ENCODE measurements at regions not wholly inside any gene's neighbourhood (a gene's known extent, or its start where the extent isn't known, plus 50 kb on each side); places are given as distances from the start of the nearest gene placed in this dataset.

GRCh38 chr14:53692451-53692850 lies 264.2 kb downstream of the BMP4 start:
- 85% methylated on average over 5 of the region's 5 CpGs for WGBS (ENCODE audit: missing lambda C conversion rate)
- ChIA-PET POLR2A (no interaction called here), CTCF (no interaction called here)
- FAIRE-seq = no peak
- TF ChIP-seq CBX2 (IDR thresholded peaks at IDR 0.05; ENCODE audit: borderline replicate concordance, low read depth) (no peak), CBX8 (IDR thresholded peaks at IDR 0.05) (no peak), POLR2AphosphoS2 (conservative IDR thresholded peaks at IDR 0.05; ENCODE audit: low read length) (no peak), JUNB (IDR thresholded peaks at IDR 0.05) (no peak), NR3C1 (IDR thresholded peaks at IDR 0.05) (no peak), ESRRA (IDR thresholded peaks at IDR 0.05; ENCODE audit: borderline replicate concordance, low read length) (no peak), HMGXB4 (CRISPR knock-in tag; IDR thresholded peaks at IDR 0.05; ENCODE audit: borderline replicate concordance) (no peak), GATA3 (IDR thresholded peaks at IDR 0.05; ENCODE audit: borderline replicate concordance) (no peak), TP53 (CRISPR knock-in tag; IDR thresholded peaks at IDR 0.05) (no peak), ZFP36 (IDR thresholded peaks at IDR 0.05; ENCODE audit: borderline replicate concordance, partially characterized antibody) (no peak)
- ATAC-seq = no peak
- H3K4me2 ChIP-seq = no peak overlapping the region
- no peaks in the 10 kb centered on the region for H3K9me3 ChIP-seq
- no peak for DNase-seq (ENCODE audit: low read depth in 1 of 2, low spot score in 1 of 2)
- no peak overlapping the region for H3K27ac ChIP-seq
- peaks cover 9% of the 10 kb centered on the region; the same call in 2 of the 3 replicates for H3K4me1 ChIP-seq
- H3K4me3 ChIP-seq = no peak overlapping the region

- Histone ChIP-seq H3K9me3 (no peaks in the 10 kb centered on the region), H3K4me1 (no peaks in the 10 kb centered on the region), H3K4me3 (no peak overlapping the region), H3K27ac (no peak overlapping the region), H3K4me2 (no peak overlapping the region)
- DNase-seq (ENCODE audit: low read depth in 1 of 2, low spot score in 1 of 2) = no peak
- ChIA-PET CTCF (no interaction called here), POLR2A (no interaction called here)
- WGBS (ENCODE audit: missing lambda C conversion rate) = 60% methylated on average over 5 of the region's 5 CpGs
- no peak for TF ChIP-seq FOSL2 (IDR thresholded peaks at IDR 0.05)
- no peak for TF ChIP-seq FOSL2 (CRISPR knock-in tag; IDR thresholded peaks at IDR 0.05)
- no peak for TF ChIP-seq NPAS2 (CRISPR knock-in tag; IDR thresholded peaks at IDR 0.05; ENCODE audit: borderline replicate concordance)
- TF ChIP-seq JUNB (IDR thresholded peaks at IDR 0.05) = no peak
- no peak for TF ChIP-seq FOXS1 (CRISPR knock-in tag; IDR thresholded peaks at IDR 0.05)
- TF ChIP-seq RFX5 (IDR thresholded peaks at IDR 0.05) = no peak
- no peak for TF ChIP-seq HMGXB4 (CRISPR knock-in tag; IDR thresholded peaks at IDR 0.05; ENCODE audit: borderline replicate concordance)
- no peak for ATAC-seq
- FAIRE-seq = no peak
Measured at GRCh38 chr14:53683229-53683628, 273.4 kb downstream of the BMP4 start.

- Histone ChIP-seq H3K9me3 (no peaks in the 10 kb centered on the region), H3K27ac (no peak overlapping the region), H3K4me1 (no peaks in the 10 kb centered on the region), H3K4me3 (no peak overlapping the region), H3K4me2 (no peak overlapping the region)
- FAIRE-seq (no peak), ATAC-seq (no peak), DNase-seq (ENCODE audit: low read depth in 1 of 2, low spot score in 1 of 2) (no peak)
- POLR2A ChIA-PET = no interaction called here
- no peak for TF ChIP-seq BHLHE40 (IDR thresholded peaks at IDR 0.05; ENCODE audit: low read depth, low read length)
- TF ChIP-seq ATOH8 (CRISPR knock-in tag; IDR thresholded peaks at IDR 0.05; ENCODE audit: low read depth) = no peak
- no peak for TF ChIP-seq ESRRA (IDR thresholded peaks at IDR 0.05; ENCODE audit: borderline replicate concordance, low read length)
- no peak for TF ChIP-seq MAZ (IDR thresholded peaks at IDR 0.05; ENCODE audit: borderline replicate concordance, low read depth, low read length)
- no peak for TF ChIP-seq KDM5A (IDR thresholded peaks at IDR 0.05)
- no peak for TF ChIP-seq NR3C1 (IDR thresholded peaks at IDR 0.05)
- TF ChIP-seq HDAC2 (IDR thresholded peaks at IDR 0.05) = no peak
- no peak for TF ChIP-seq GATA3 (IDR thresholded peaks at IDR 0.05; ENCODE audit: borderline replicate concordance)
- TF ChIP-seq REST (IDR thresholded peaks at IDR 0.05) = no peak
- TF ChIP-seq PHF8 (IDR thresholded peaks at IDR 0.05; ENCODE audit: borderline replicate concordance, low read depth) = no peak
- TF ChIP-seq PBX3 (IDR thresholded peaks at IDR 0.05) = no peak
- TF ChIP-seq HES2 (IDR thresholded peaks at IDR 0.05) = no peak
- WGBS (ENCODE audit: missing lambda C conversion rate) = 81% methylated on average over 2 of the region's 2 CpGs
- CTCF ChIA-PET = no interaction called here
Measured at GRCh38 chr14:53672526-53672925, 284.1 kb downstream of the BMP4 start.

All from A549 (cell line).